ENCODE measurements at regions not wholly inside any gene's neighbourhood (a gene's known extent, or its start where the extent isn't known, plus 50 kb on each side); places are given as distances from the start of the nearest gene placed in this dataset.

- TF ChIP-seq CTCF (IDR thresholded peaks at IDR 0.05) (no peak), POLR2A (IDR thresholded peaks at IDR 0.05) (no peak)
These were observed 162.9 kb upstream of the PRSS58 start for GRCh38 chr7:142420554-142421362.
